Ishikawa (cell line): ENCODE measurements at regions not wholly inside any gene's neighbourhood (a gene's known extent, or its start where the extent isn't known, plus 50 kb on each side); places are given as distances from the start of the nearest gene placed in this dataset.

ENCODE experiments used
- CEBPB ChIP-seq: IDR thresholded peaks from 2 replicates; pipeline ENCODE4 v1.6.1; 2012
- CREB1 ChIP-seq: IDR thresholded peaks from 2 replicates; pipeline ENCODE4 v1.6.1; 2012; ENCODE audit warnings: low read depth
- EGR1 ChIP-seq: IDR thresholded peaks from 2 replicates; pipeline ENCODE4 v1.6.1; 2012
- EP300 ChIP-seq: IDR thresholded peaks from 2 replicates; pipeline ENCODE4 v1.6.1; 2012; ENCODE audit warnings: borderline replicate concordance
- FOXM1 ChIP-seq: IDR thresholded peaks from 2 replicates; pipeline ENCODE4 v1.6.1; 2012; ENCODE audit warnings: low read depth, borderline replicate concordance
- NFIC ChIP-seq: IDR thresholded peaks from 2 replicates; pipeline ENCODE4 v1.6.1; 2012
- RAD21 ChIP-seq: IDR thresholded peaks from 2 replicates; pipeline ENCODE4 v1.6.1; 2012; ENCODE audit warnings: low read depth
- TAF1 ChIP-seq: IDR thresholded peaks from 2 replicates; pipeline ENCODE4 v1.6.1; 2012; ENCODE audit warnings: low read depth, mild to moderate bottlenecking
- TCF12 ChIP-seq: IDR thresholded peaks from 2 replicates; pipeline ENCODE4 v1.6.1; 2012; ENCODE audit warnings: low read depth
- TEAD4 ChIP-seq: IDR thresholded peaks from 2 replicates; pipeline ENCODE4 v1.6.1; 2012
- YY1 ChIP-seq: IDR thresholded peaks from 2 replicates; pipeline ENCODE4 v1.6.1; 2012; ENCODE audit warnings: low read depth
- ZBTB7A ChIP-seq: IDR thresholded peaks from 2 replicates; pipeline ENCODE4 v1.6.1; 2012; ENCODE audit warnings: low read depth
- TF ChIP-seq, protein P1 (sequence below): IDR thresholded peaks from 2 replicates; pipeline ENCODE4 v1.6.1; 2012
- TF ChIP-seq, protein P2 (sequence below): IDR thresholded peaks from 2 replicates; pipeline ENCODE4 v1.6.1; 2012

DNA sequence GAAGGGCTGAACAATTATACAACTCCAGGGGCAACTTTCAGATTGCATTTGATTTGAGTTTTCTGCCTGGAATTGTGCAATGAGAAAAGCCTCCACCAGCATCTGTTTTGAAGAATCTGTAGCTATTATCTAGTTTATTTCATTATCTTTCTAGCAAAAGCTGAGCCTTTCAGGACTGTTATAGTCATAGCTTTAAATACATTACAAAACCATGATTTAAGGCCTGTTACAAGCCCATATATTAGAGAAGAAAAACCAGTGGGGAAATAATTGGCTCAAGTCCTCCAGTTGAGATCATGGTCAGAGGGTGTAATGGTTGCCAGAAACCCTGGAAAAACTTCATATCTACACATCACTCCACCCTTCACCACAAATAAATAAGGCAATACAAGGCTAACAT is 676.2 kb downstream of the HDGFL1 start:
- TF ChIP-seq, protein P1, sequence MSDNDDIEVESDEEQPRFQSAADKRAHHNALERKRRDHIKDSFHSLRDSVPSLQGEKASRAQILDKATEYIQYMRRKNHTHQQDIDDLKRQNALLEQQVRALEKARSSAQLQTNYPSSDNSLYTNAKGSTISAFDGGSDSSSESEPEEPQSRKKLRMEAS = no peak
- TF ChIP-seq CEBPB (no peak), FOXM1 (no peak), ZBTB7A (no peak), EP300 (no peak), YY1 (no peak), TCF12 (no peak), CREB1 (no peak), TAF1 (no peak), EGR1 (no peak), TEAD4 (no peak), RAD21 (no peak), NFIC (no peak)
- TF ChIP-seq, protein P2, sequence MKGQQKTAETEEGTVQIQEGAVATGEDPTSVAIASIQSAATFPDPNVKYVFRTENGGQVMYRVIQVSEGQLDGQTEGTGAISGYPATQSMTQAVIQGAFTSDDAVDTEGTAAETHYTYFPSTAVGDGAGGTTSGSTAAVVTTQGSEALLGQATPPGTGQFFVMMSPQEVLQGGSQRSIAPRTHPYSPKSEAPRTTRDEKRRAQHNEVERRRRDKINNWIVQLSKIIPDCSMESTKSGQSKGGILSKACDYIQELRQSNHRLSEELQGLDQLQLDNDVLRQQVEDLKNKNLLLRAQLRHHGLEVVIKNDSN = no peak
